ENCODE measurements at regions not wholly inside any gene's neighbourhood (a gene's known extent, or its start where the extent isn't known, plus 50 kb on each side); places are given as distances from the start of the nearest gene placed in this dataset.
"Not testable (repeated sequence)": the region's sequence is repeated elsewhere in the genome, so short reads cannot be mapped to it uniquely, and the experiment has no call there.

DNA sequence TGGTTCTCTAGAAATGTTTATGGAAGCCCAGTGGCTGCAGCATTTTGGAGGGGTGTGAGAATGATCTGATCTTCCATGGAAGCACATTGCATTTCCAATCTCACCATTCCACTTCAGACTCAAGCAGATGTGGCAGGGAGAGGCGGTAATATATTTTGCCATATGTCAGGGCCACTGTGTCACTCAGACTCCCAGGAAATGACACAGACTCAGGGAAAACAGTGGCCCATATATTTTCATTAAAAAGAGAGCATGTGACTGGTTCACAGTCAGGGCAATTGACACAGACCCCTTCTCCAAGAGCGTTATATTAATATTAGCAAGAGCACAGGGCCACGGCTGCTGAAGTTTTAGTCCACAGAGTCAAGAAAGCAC is 149.3 kb upstream of the NRP1 start:
- Histone ChIP-seq H3K4me3 (no peak overlapping the region), H3K27me3 (no peaks in the 10 kb centered on the region), H3K4me1 (peaks cover 0 to 4% of the 10 kb centered on the region in 2 donors), H3K36me3 (no peaks in the 10 kb centered on the region), H3K9me3 (no peaks in the 10 kb centered on the region), H3K27ac (no peak overlapping the region)
- TF ChIP-seq, protein P1, sequence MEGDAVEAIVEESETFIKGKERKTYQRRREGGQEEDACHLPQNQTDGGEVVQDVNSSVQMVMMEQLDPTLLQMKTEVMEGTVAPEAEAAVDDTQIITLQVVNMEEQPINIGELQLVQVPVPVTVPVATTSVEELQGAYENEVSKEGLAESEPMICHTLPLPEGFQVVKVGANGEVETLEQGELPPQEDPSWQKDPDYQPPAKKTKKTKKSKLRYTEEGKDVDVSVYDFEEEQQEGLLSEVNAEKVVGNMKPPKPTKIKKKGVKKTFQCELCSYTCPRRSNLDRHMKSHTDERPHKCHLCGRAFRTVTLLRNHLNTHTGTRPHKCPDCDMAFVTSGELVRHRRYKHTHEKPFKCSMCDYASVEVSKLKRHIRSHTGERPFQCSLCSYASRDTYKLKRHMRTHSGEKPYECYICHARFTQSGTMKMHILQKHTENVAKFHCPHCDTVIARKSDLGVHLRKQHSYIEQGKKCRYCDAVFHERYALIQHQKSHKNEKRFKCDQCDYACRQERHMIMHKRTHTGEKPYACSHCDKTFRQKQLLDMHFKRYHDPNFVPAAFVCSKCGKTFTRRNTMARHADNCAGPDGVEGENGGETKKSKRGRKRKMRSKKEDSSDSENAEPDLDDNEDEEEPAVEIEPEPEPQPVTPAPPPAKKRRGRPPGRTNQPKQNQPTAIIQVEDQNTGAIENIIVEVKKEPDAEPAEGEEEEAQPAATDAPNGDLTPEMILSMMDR (IDR thresholded peaks at IDR 0.05): no peak
- DNase-seq (ENCODE audit: low spot score): no peak

DNA sequence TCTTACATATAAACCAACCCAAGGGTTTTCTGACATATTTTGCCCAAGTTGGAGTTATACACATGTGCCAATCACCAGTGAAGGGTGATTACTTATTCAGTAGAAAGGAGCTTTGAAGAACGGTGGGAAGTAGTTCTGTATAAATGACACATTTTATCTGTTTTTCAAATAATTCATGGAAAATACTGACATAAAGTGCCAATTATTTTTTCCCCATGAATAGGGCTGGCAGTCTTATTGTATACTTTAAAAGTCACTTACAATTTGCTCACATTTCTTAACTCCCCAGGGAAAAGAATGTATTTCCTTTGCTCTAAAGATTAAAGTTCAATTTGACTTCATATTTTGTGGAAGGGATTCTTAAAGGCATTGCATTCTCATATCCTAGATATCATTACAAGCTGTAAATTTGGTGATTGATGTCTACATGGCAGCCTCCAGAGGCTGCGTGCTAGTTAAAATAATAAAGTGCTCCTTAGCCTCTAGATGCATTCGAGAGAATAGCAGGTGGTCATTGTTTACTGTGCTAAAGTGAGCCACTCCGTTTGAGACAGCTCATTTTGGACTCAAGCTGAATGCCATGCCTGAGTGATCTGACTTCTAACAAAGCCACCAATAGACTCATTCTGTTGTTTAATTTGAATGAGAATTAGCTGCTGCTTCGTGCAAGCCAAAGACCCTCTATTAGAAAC is 148.8 kb upstream of the NRP1 start:
- Histone ChIP-seq H3K36me3 (no peaks in the 10 kb centered on the region), H3K4me1 (peaks cover 0 to 4% of the 10 kb centered on the region in 2 donors), H3K4me3 (no peak overlapping the region), H3K9me3 (no peaks in the 10 kb centered on the region), H3K27me3 (no peaks in the 10 kb centered on the region), H3K27ac (no peak overlapping the region)
- TF ChIP-seq, protein P1 (IDR thresholded peaks at IDR 0.05): no peak
- no peak for DNase-seq (ENCODE audit: low spot score)

DNA sequence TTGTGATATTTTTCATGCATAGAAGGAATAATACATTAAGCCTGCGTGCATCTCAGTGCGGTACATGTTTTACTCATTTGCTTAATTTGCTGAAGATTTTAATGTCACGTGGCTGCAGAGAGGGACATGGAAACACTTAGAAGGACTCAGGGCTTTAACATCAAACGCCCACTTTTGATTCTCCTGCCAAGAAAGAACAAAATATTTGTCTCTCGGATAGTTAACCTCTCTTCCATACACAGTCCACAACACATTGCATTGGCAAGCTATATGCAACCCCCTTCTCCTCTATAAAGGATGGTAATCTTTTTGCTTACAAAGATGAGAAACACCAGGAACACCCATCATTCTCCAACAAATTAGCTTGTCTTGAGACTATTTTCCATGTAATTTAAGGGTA is 148.0 kb upstream of the NRP1 start:
- Histone ChIP-seq H3K9me3 (no peaks in the 10 kb centered on the region), H3K36me3 (no peaks in the 10 kb centered on the region), H3K27ac (no peak overlapping the region), H3K4me3 (no peak overlapping the region), H3K27me3 (no peaks in the 10 kb centered on the region), H3K4me1 (peaks cover 0 to 4% of the 10 kb centered on the region in 2 donors)
- TF ChIP-seq, protein P1 (IDR thresholded peaks at IDR 0.05): no peak
- no peak for DNase-seq (ENCODE audit: low spot score)

DNA sequence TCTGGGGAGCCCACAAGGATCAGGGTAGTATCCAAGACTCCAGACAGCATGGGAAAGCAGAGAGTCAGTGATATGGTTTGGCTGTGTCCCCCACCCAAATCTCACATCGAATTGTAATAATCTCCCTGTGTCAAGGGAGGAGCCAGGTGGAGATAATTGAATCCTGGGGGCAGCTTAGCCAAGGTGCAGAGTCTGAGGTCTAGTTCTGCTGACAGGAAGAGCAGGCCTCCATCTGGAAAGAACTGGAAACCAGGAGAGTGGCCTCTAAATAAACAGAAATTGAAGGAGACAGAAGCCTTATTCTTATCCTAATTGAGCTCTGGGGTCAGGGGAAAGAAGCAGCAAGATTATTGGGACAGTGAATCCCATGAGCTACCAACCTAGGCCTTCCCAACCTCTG is 146.7 kb upstream of the NRP1 start:
- Histone ChIP-seq H3K27ac (no peak overlapping the region), H3K27me3 (no peaks in the 10 kb centered on the region), H3K36me3 (no peaks in the 10 kb centered on the region), H3K9me3 (no peaks in the 10 kb centered on the region), H3K4me3 (no peak overlapping the region), H3K4me1 (peaks cover 0 to 4% of the 10 kb centered on the region in 2 donors)
- TF ChIP-seq, protein P1 (IDR thresholded peaks at IDR 0.05): no peak
- DNase-seq (ENCODE audit: low spot score): no peak

DNA sequence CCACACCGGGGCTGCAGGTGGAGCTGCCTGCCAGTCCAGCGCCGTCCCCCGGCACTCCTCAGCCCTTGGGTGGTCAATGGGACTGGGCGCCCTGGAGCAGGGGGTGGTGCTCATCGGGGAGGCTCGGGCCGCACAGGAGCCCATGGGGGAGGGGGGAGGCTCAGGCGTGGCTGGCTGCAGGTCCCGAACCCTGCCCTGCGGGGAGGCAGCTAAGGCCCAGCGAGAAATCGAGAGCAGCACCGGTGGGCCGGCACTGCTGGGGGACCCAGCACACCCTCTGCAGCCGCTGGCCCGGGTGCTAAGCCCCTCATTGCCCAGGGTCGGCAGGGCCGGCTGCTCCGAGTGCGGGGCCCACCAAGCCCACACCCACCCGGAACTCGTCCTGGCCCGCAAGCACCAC is 145.9 kb upstream of the NRP1 start:
- H3K27ac ChIP-seq; H3K27me3 ChIP-seq; H3K4me1 ChIP-seq; H3K9me3 ChIP-seq; H3K36me3 ChIP-seq; H3K4me3 ChIP-seq; DNase-seq (ENCODE audit: low spot score): not testable (repeated sequence)

DNA sequence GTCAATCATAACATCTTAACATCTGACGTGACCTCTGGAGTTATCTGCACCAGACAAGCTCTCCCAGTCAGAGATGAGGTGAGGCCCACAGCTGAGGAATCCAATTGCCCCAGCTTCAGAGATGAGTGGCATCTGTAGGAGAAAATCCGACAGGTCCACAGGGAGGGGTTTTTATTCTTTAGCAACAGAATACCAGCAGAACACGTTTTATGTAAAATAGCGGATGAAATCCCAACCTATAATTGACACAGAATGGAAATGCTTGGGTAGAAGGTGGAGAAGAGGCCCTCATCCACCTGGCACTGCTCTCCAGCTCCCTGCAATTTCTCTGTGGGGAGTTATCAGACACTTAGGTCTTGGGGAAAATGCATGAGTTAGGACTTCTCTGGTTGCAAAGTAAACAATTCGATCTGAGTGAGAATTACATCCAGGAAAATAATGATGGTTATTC is 144.2 kb upstream of the NRP1 start:
- no peaks in the 10 kb centered on the region for H3K9me3 ChIP-seq
- H3K27ac ChIP-seq: no peak overlapping the region
- no peak for DNase-seq (ENCODE audit: low spot score)
- H3K4me3 ChIP-seq: no peak overlapping the region
- no peaks in the 10 kb centered on the region for H3K36me3 ChIP-seq
- H3K4me1 ChIP-seq: no peaks in the 10 kb centered on the region
- H3K27me3 ChIP-seq: no peaks in the 10 kb centered on the region
- TF ChIP-seq, protein P1 (IDR thresholded peaks at IDR 0.05): no peak

All from right atrium auricular region (tissue), 2 donors.